ENCODE measurements at regions not wholly inside any gene's neighbourhood (a gene's known extent, or its start where the extent isn't known, plus 50 kb on each side); places are given as distances from the start of the nearest gene placed in this dataset.

DNA sequence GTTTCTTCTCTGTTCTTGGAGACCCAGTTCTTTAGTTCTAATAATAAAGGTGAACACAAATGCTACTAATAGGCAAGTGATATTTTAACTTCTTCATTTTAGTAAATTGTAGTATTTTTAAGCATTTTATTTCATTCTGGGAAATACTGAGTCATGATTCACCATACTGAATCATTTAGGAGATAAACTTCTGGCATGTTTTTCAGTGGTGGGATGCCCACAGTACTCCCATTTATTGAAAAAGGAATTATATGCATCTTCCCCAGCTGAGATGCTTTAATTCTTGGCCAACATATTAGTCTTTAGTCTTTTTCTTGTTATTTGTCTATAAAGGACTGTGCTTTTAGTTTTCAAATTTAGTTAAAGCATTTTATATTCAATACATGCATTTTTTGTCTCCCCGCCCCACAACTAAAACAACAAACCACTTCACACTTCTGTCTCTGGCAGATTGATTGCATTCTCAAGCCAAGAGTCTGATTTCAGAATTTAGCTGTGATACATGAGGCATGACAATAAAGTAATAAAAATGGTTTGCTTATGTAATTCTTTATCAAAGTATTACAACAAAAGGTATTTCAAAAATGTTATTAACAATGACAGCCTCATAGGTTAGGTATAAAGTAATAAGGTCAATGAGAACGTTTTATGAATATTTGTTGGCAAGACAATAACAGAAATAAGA is 125.2 kb upstream of the CDH18 start:
- TF ChIP-seq CTCF (optimal IDR thresholded peaks at IDR 0.05 in 1 of 3, IDR thresholded peaks at IDR 0.05 in 1 of 3, conservative IDR thresholded peaks at IDR 0.05 in 1 of 3; ENCODE audit: extremely low read depth in 1 of 3, insufficient read depth in 2 of 3, low read length in 3 of 3), result no peak
- no peak for TF ChIP-seq EZH2 (IDR thresholded peaks at IDR 0.05; ENCODE audit: low read length)
